Astrocyte (in vitro differentiated cells and primary cell): ENCODE measurements at regions not wholly inside any gene's neighbourhood (a gene's known extent, or its start where the extent isn't known, plus 50 kb on each side); places are given as distances from the start of the nearest gene placed in this dataset.

ENCODE experiments used
- DNase-seq: peaks from one replicate; pipeline ENCODE4 v3.0.0-alpha.2; 2010; ENCODE audit warnings: low read depth
- FAIRE-seq: peaks from 2 replicates; lab custom pipeline; 2011; peaks lifted over from hg19 to GRCh38; lab: Jason Lieb, UNC
- H2AFZ ChIP-seq: 2 replicates; pipeline ENCODE4 v1.6.0; 2012; ENCODE audit warnings: low read depth, low read length, inconsistent platforms
- H3K27ac ChIP-seq: 2 replicates; pipeline ENCODE4 v1.5.1; 2011; ENCODE audit warnings: low read depth, low read length, inconsistent platforms
- H3K27me3 ChIP-seq: 2 replicates; pipeline ENCODE4 v1.6.0; 2011; ENCODE audit warnings: low read length, inconsistent platforms; ENCODE audit not compliant: insufficient read depth
- H3K36me3 ChIP-seq: 2 replicates; pipeline ENCODE4 v1.5.1; 2011; ENCODE audit warnings: low read length, inconsistent platforms; ENCODE audit not compliant: insufficient read depth
- H3K4me1 ChIP-seq: 2 replicates; pipeline ENCODE4 v1.5.1; 2011; ENCODE audit warnings: low read length, inconsistent platforms; ENCODE audit not compliant: insufficient read depth
- H3K4me2 ChIP-seq: 2 replicates; pipeline ENCODE4 v1.6.0; 2012; ENCODE audit warnings: low read length, inconsistent platforms
- H3K4me3 ChIP-seq: 2 replicates; pipeline ENCODE4 v1.5.1; 2011; ENCODE audit warnings: low read depth, mild to moderate bottlenecking, low read length, inconsistent platforms; ENCODE audit not compliant: insufficient read depth
- H3K79me2 ChIP-seq: 2 replicates; pipeline ENCODE4 v1.6.0; 2012; ENCODE audit warnings: mild to moderate bottlenecking, low read length, inconsistent platforms; ENCODE audit not compliant: insufficient read depth
- H3K9ac ChIP-seq: 2 replicates; pipeline ENCODE4 v1.6.0; 2012; ENCODE audit warnings: mild to moderate bottlenecking, low read length, inconsistent platforms
- H3K9me3 ChIP-seq: 2 replicates; pipeline ENCODE4 v1.5.1; 2012; ENCODE audit warnings: low read depth, mild to moderate bottlenecking, low read length, inconsistent platforms; ENCODE audit not compliant: insufficient read depth
- H4K20me1 ChIP-seq: 2 replicates; pipeline ENCODE4 v1.6.0; 2012; ENCODE audit warnings: low read length, inconsistent platforms; ENCODE audit not compliant: insufficient read depth
- H3K27ac Mint-ChIP-seq: one replicate; pipeline ENCODE4 v1.8.0; 2021; ENCODE audit warnings: mild to moderate bottlenecking, mixed read lengths; ENCODE audit not compliant: unreplicated experiment
- H3K27me3 Mint-ChIP-seq: one replicate; pipeline ENCODE4 v1.8.0; 2021; ENCODE audit warnings: low read depth, mixed read lengths; ENCODE audit not compliant: unreplicated experiment
- H3K36me3 Mint-ChIP-seq: one replicate; pipeline ENCODE4 v1.8.0; 2021; ENCODE audit warnings: low read depth, mixed read lengths; ENCODE audit not compliant: unreplicated experiment
- H3K4me1 Mint-ChIP-seq: one replicate; pipeline ENCODE4 v1.8.0; 2021; ENCODE audit warnings: low read depth, mixed read lengths; ENCODE audit not compliant: unreplicated experiment
- H3K4me3 Mint-ChIP-seq: one replicate; pipeline ENCODE4 v1.8.0; 2021; ENCODE audit warnings: mild to moderate bottlenecking, moderate library complexity, mixed read lengths; ENCODE audit not compliant: unreplicated experiment
- H3K9me3 Mint-ChIP-seq: one replicate; pipeline ENCODE4 v1.8.0; 2021; ENCODE audit warnings: mild to moderate bottlenecking, mixed read lengths; ENCODE audit not compliant: unreplicated experiment
- EZH2 ChIP-seq: IDR thresholded peaks from 2 replicates; pipeline ENCODE4 v1.6.1; 2012; ENCODE audit warnings: mild to moderate bottlenecking, low read length, inconsistent platforms; ENCODE audit not compliant: insufficient read depth
- TF ChIP-seq, protein P1 (sequence below): IDR thresholded peaks from 2 replicates; pipeline ENCODE4 v1.5.1; 2011; ENCODE audit warnings: low read depth, mild to moderate bottlenecking, inconsistent platforms, low read length, moderate library complexity; ENCODE audit not compliant: insufficient read depth

DNA sequence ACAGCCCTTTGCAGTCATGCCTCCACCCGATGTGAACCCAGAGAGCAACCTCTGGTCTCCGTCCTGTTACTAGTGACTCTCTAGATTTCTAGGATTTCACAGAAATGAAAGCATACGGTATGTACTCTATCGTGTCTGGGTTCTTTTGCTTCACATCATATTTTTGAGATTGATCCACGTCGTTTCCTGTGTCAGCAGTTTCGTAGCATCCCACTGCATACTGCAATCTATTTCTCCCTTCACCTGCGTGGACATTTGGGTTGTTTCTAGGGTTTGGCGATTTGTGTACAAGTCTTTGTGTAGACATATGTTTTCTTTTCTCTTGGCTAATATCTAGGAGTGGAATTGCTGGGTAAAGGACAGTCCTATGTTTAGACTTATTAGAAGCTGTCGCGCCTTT lies 119.8 kb upstream of the PCBD1 start:
- no peak for FAIRE-seq
- Histone ChIP-seq H3K4me3 (no peak overlapping the region), H3K79me2 (no peaks in the 10 kb centered on the region), H3K9me3 (no peaks in the 10 kb centered on the region), H3K36me3 (no peaks in the 10 kb centered on the region), H3K4me1 (no peaks in the 10 kb centered on the region), H3K4me2 (no peak overlapping the region), H3K27ac (no peak overlapping the region), H3K27me3 (peaks cover 7% of the 10 kb centered on the region), H2AFZ (no peak overlapping the region), H4K20me1 (no peaks in the 10 kb centered on the region), H3K9ac (no peak overlapping the region)
- Mint-ChIP-seq H3K4me3 (no peak overlapping the region), H3K9me3 (peaks cover 6% of the 10 kb centered on the region), H3K36me3 (no peaks in the 10 kb centered on the region), H3K27ac (no peak overlapping the region), H3K4me1 (no peaks in the 10 kb centered on the region), H3K27me3 (peaks cover 69% of the 10 kb centered on the region)
- TF ChIP-seq, protein P1, sequence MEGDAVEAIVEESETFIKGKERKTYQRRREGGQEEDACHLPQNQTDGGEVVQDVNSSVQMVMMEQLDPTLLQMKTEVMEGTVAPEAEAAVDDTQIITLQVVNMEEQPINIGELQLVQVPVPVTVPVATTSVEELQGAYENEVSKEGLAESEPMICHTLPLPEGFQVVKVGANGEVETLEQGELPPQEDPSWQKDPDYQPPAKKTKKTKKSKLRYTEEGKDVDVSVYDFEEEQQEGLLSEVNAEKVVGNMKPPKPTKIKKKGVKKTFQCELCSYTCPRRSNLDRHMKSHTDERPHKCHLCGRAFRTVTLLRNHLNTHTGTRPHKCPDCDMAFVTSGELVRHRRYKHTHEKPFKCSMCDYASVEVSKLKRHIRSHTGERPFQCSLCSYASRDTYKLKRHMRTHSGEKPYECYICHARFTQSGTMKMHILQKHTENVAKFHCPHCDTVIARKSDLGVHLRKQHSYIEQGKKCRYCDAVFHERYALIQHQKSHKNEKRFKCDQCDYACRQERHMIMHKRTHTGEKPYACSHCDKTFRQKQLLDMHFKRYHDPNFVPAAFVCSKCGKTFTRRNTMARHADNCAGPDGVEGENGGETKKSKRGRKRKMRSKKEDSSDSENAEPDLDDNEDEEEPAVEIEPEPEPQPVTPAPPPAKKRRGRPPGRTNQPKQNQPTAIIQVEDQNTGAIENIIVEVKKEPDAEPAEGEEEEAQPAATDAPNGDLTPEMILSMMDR = no peak
- no peak for TF ChIP-seq EZH2
- no peak for DNase-seq

DNA sequence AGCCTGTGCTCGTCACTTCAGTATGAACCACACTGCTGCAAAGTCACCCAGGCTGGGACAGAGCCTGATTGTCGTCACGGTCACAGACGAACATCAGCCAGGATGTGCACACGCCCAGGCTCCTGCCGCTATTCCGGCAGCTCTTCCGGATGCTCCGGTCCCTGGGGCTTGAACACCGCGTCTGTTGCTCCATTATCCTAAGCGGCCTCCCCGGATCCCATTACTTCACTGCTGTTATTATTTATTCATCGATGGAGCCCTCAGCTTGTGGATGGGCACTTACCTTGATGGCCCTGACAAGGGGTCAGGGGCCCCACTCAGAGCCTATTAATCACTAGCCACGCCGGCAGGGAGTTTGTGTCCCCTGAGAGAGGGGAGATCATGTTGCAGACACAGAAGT lies 120.8 kb upstream of the PCBD1 start:
- H4K20me1 ChIP-seq = no peaks in the 10 kb centered on the region
- H3K4me3 ChIP-seq = no peak overlapping the region
- H3K27ac ChIP-seq = no peak overlapping the region
- TF ChIP-seq EZH2 = no peak
- TF ChIP-seq, protein P1 = no peak
- peaks cover 7% of the 10 kb centered on the region for H3K27me3 ChIP-seq
- H3K79me2 ChIP-seq = no peaks in the 10 kb centered on the region
- Mint-ChIP-seq H3K4me3 (no peak overlapping the region), H3K27me3 (peaks cover 66% of the 10 kb centered on the region), H3K4me1 (no peaks in the 10 kb centered on the region), H3K27ac (no peak overlapping the region), H3K36me3 (no peaks in the 10 kb centered on the region), H3K9me3 (peaks cover 4% of the 10 kb centered on the region)
- H3K4me2 ChIP-seq = no peak overlapping the region
- H3K9ac ChIP-seq = no peak overlapping the region
- H2AFZ ChIP-seq = no peak overlapping the region
- no peaks in the 10 kb centered on the region for H3K9me3 ChIP-seq
- FAIRE-seq (no peak), DNase-seq (no peak)
- H3K4me1 ChIP-seq = no peaks in the 10 kb centered on the region
- no peaks in the 10 kb centered on the region for H3K36me3 ChIP-seq

DNA sequence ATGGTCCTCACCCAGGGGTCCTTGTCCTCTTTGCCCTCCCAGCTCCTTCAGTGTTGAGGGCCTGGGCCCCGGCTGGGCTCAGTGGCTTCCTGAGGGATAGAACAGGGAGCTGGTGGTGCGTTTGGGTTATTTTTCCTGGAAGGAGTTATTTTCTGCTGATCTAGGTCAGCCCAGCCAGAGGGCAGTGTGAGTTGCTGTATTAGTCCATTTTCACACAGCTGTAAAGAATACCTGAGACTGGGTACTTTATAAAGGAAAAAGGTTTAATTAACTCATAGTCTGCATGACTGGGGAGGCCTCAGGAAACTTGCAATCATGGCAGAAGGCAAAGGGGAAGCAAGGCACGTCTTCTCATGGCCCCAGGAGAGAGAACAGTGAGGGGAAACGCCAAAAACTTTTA lies 122.4 kb upstream of the PCBD1 start:
- FAIRE-seq (no peak), DNase-seq (no peak)
- no peak for TF ChIP-seq EZH2
- TF ChIP-seq, protein P1 = no peak
- no peaks in the 10 kb centered on the region for H3K9me3 ChIP-seq
- no peak overlapping the region for H2AFZ ChIP-seq
- H3K4me1 ChIP-seq = no peaks in the 10 kb centered on the region
- Mint-ChIP-seq H3K27ac (no peak overlapping the region), H3K27me3 (peaks cover 62% of the 10 kb centered on the region), H3K36me3 (no peaks in the 10 kb centered on the region), H3K4me3 (no peak overlapping the region), H3K9me3 (peaks cover 4% of the 10 kb centered on the region), H3K4me1 (peaks cover 4% of the 10 kb centered on the region)
- H4K20me1 ChIP-seq = no peaks in the 10 kb centered on the region
- H3K27me3 ChIP-seq = peaks cover 7% of the 10 kb centered on the region
- H3K4me3 ChIP-seq = no peak overlapping the region
- H3K79me2 ChIP-seq = no peaks in the 10 kb centered on the region
- H3K27ac ChIP-seq = no peak overlapping the region
- no peaks in the 10 kb centered on the region for H3K36me3 ChIP-seq
- no peak overlapping the region for H3K9ac ChIP-seq
- no peak overlapping the region for H3K4me2 ChIP-seq
